Tibial nerve (tissue), 4 donors: ENCODE measurements at regions not wholly inside any gene's neighbourhood (a gene's known extent, or its start where the extent isn't known, plus 50 kb on each side); places are given as distances from the start of the nearest gene placed in this dataset.

Experiments
- CTCF ChIP-seq, 5 experiments: fragments of 200-600 bp in 3 of 5; fragments of 450-650 bp in 2 of 5; sonication (generic) in 3 of 5; IDR thresholded peaks; one replicate each; pipeline ENCODE4 v1.5.1; 2016 to 2019; ENCODE audit warnings: antibody characterized with exemption in 5 of 5, mild to moderate bottlenecking in 3 of 5, moderate library complexity in 2 of 5
- EP300 ChIP-seq, 2 donors: sonication (generic); formaldehyde crosslinking; IDR thresholded peaks; one replicate each; pipeline ENCODE4 v1.6.1; 2017; ENCODE audit warnings: antibody characterized with exemption in 2 of 2, mild to moderate bottlenecking in 1 of 2
- POLR2A ChIP-seq, 2 donors: fragments of 450-650 bp; IDR thresholded peaks; one replicate each; pipeline ENCODE4 v1.6.1; 2017; ENCODE audit warnings: antibody characterized with exemption in 2 of 2, mild to moderate bottlenecking in 2 of 2, moderate library complexity in 2 of 2

- no peak for TF ChIP-seq POLR2A (IDR thresholded peaks at IDR 0.05)
- TF ChIP-seq CTCF (IDR thresholded peaks at IDR 0.05), result no peak
- TF ChIP-seq EP300 (IDR thresholded peaks at IDR 0.05), result no peak
These were observed 284.4 kb upstream of the XYLT1 start for GRCh38 chr16:17755158-17755557.
